HCEC 1CT (cell line): ENCODE measurements at regions not wholly inside any gene's neighbourhood (a gene's known extent, or its start where the extent isn't known, plus 50 kb on each side); places are given as distances from the start of the nearest gene placed in this dataset.
A peak's percentile ranks its signal among the peaks of the same experiment; 100 is the strongest.

ENCODE experiments used
- DNase-seq: peaks from one replicate; pipeline ENCODE4 v3.0.0-alpha.2; 2017

DNA sequence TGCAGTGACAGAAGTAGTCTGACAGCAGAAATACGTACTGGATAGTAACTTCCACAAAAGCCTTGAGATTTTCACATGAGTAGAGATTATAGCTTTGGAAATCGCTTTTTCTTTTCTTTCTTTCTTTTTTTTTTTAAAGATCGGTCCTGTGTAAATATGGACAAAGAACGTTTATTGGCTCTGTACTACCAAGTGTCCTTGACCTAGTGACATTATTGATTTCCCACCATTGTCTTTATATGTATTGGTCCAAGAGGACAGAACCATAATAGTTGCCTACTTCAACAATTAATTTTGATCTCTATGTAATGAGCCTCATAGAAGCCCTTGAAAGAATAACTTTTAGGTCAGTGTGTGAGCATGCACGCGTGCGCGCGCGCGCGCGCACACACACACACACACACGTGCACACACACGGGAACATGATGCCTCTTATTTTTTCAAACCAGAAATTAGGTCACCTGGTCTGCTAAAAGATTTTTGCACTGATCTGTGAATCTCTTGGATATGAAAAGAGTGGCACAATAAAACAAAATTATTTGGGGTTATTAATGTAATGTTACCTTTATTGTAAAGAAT is 516.8 kb downstream of the PSAT1 start:
- no peak for DNase-seq

DNA sequence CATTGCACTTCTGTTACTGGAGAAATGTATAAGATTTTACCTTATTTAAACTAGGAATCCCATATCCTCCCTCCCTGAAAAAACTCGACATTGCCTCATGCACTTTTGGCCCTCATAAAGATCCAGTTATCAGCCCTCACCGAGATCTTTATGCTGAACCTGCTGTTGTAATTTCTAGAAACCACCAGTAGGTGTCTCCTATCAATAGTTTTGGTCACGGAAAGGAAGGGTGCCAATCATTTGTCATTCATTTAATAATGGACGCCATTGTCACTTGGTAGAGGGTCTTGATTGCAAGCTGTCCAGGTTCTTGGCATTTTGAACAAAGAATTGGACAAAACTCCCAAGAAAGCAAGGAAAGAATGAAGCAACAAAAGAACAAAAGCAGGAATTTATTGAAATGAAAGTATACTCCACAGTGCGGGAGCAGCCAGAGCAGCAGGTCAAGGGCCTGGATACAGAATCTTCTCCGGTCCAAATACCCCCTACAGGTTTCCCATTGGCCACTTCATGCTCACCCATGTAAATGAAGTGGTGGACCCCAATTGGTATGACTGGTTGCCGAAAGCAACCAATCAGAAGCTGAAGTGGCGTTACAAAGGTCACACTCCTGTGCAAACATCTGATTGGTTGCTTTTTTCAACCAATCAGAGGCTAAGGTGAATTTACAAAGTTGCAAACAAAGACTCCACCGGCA is 524.3 kb downstream of the PSAT1 start:
- DNase-seq: peak; percentile 43

DNA sequence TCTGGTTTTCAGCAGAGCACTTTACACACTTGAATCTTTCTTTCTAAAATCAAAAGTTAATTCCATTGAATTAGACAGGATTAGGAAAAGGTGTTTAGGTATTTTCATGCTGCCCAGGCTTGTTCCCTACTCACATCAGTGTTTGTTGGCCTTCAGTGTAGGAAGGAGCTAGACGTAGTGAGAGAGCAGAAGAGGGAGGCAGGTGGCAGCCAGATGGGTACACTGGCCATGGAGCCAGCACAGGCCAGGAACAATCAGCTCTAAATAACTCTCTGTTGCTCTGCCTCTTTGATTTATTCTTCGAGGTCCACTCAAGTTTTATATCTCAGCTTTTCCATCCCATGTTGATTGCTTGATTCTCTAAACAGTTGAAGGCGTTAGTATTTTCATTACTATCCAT is 529.6 kb downstream of the PSAT1 start:
- DNase-seq: no peak

GRCh38 chr9:78828521-78828920 is 531.6 kb downstream of the PSAT1 start:
- DNase-seq: no peak

- no peak for DNase-seq
Observed at GRCh38 chr9:78830301-78830700, 533.4 kb downstream of the PSAT1 start.

DNA sequence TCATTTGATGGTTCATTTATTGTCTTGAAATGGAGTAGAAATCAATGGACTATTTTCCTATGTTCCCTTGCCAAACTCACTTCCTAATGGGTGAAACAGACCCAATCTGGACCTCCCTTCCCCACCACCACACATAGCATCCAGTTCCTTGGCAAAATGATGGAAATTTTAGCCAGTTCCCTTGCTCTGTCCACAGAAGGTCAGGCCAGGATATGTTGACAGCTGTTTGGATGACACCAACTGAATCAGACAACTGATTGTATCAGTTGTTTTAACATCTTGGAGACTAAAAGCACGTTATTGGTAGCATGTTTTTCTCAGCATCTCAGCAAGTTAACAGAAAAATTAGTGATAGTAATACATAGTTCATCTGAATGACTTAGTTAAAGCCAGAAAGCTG is 534.8 kb downstream of the PSAT1 start:
- no peak for DNase-seq

DNA sequence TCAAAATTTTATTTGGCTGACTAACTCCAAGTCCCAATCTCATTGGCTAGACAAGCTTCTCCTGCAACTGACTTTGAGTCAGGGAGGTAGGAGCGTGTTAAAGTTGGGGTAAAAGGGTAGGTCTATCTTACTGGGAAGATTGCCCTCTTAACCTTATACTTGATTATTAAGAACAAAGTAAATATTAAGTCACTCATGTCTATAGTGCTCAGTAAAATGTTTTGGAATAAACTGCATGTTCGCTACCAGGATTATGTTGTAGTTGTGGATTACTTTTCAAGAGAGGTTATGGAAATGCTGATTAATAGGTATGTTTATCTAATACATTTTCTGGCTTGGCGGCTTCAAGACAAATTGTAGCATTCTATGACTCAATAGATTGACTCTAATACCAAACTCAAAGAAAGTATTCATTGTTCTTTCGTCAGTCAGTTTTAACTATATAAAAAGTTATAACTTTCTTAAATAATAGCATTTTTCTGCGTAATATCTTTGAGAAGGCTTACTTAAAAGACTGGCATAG is 539.1 kb downstream of the PSAT1 start:
- DNase-seq: no peak

DNA sequence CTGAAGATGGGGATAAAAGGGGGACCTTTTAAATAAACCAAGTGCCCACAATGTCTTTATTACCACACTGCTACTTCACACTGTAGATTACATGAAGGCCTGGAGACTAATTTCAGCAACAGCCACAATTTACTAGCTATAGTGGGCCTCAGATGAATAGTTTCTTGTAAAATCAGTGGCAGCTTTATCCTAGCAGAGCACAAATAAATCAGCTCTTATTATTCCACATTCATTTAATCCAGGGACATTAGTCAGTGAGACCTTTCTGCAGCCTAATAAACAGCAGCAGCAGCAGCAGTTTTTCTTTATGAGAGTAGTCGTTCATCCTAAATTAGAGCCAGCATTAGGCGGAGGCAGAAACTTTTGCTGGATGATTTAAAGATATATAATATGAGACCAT is 542.3 kb downstream of the PSAT1 start:
- no peak for DNase-seq

DNA sequence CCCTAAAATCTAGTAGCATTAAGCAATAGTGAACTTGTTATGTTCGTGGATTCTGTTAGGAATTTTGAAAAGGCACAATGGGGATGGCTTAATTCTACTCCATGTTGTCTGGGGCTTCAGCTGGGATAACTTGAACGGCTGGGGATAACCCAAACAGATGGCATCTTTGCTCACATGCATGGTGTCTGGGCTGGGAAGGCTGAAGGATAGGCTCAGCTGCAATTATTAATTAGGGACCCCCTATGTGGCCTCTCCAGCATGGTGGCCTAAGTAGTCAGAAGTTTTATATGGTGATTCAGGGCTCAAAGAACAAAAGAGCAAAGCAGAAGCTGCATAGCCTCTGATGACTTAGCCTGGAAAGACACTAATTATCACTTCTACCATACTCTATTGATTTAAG is 551.1 kb downstream of the PSAT1 start:
- no peak for DNase-seq

- DNase-seq: peak; percentile 19
Observed at GRCh38 chr9:78856144-78856543, 559.2 kb downstream of the PSAT1 start.

- no peak for DNase-seq
Observed at GRCh38 chr9:78856781-78857180, 559.9 kb downstream of the PSAT1 start.

DNA sequence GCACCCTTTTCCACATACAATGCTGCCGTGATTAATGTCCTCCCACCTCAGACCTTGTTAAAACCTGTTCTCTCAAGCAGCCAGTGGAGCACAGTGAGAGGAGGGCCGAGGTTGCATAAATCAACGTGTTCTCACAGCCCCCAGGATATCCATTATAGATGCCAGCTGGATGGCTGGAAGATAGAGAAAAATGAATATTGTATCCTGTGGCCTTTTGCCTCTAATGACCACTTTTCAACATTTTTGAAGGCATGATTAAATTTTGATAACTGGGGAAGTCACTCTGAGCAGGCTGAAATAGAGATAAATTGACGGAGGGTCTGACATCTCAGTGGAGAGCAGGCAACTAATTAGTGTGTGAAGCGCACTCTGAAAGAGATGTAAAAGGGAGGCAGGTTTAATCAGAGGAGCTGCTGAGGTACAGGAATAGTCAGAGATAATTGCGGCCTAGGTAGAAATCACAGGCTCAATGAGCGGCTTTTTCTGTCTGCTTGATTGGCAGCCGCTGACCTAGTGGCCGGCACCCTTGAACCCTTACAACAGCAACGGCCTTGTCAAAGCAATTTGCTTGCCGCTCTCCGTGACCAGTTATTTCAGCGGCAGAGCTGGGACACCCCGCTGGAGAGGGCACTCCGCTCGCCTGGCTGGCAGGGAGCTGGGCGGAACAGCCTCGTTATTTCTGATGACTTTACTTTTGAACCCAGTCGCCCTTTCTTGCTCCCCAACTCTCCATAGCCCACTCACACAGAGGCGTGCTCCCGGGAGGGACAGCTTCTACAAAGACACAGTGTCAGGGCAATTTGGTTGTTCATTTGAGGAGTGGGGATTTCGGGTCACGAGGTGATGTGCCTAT is 560.7 kb downstream of the PSAT1 start:
- DNase-seq: no peak

- no peak for DNase-seq
Observed at GRCh38 chr9:78858266-78858665, 561.3 kb downstream of the PSAT1 start.

DNA sequence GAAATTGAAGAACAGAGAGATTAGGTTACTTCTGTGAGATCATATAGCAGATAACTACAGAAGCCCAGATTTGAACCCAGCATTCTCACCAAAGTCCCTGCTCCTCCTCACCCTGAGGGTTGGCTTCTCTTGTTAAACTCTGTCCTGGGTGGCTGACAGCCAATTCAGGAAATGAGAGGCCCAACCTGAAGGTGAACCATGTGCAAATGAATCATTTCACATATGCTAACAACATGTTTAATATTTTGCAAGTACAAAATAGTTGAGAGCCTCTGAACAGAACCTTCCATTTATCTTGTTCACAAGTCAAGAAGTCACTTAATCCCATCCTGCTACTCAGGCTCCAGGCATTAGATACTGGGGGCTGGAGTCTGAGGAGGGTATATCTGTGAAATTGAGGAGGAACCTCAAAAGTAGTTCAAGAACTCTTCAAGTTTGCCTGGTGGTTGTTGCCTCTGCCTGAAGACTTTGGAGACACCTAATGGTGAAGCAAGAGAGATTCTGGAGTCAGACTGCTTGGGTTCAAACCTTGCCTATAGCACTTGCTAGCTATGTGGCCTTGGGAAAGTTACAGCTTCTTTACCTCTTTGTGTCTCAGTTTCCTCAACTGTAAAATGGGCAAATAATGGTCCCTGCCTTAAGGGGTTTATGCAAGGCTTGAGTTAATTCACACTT is 564.0 kb downstream of the PSAT1 start:
- DNase-seq: peak; percentile 94

DNA sequence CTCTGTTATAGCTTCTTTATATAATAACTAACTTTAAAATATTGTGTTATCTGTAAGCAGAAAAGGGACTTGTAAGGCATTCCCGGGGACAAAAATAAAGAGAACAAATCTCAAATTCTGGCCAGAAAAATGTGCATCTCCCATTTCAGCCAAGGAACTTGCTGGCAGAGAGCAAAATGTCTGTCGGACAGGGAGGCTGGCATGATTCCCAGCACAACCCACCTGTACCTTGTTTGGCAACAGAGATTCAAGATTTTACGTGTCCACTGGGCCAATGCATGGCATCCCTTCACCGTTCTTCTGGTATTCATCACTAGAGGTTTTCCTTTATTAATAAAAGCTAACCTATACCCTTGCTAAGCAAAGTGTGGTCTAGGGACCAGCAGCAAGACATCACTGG is 566.6 kb downstream of the PSAT1 start:
- DNase-seq: no peak

GRCh38 chr9:78865737-78866136 is 568.8 kb downstream of the PSAT1 start:
- no peak for DNase-seq

DNA sequence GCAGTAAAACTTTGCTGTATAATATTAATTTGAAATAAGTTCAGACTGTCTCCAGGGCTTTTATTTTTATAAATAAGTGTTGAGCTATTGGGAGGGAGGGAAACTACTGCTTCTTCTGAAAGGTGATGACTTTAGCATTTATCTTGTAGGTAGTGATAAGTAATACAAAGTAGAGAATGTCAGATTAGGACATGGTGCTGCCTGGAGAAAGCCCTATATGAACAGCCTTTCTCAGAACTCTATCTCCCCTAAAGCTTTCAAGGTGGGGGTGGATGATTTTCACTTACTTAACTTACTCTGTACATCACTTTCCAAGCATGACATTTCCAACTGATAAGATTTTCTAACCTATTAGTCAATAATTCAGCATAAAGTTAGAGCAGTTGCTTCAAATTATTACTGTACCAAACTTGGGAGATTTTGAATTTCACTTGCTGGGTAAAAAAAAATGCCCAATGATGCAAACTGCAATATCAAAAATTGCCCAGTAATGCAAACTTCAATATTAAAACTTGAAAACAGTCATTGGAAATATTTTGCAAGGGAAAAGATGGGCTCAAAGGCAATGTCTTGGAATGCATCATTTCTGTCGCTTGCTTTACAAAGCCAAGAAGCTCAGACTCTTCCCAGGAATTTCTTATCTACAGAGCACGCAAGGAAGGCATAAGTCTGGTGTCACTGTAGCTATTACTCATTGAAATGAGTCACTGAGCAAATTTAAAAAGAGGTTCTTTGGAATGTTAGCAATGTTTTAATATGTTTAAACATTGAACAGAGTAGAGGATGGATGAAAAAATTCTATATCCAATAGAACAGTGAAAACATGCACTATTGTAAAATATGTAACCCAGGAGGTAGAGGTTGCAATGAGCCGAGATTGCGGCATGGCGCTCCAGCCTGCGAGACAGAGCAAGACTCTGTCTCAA is 569.5 kb downstream of the PSAT1 start:
- DNase-seq: peak; percentile 97

DNA sequence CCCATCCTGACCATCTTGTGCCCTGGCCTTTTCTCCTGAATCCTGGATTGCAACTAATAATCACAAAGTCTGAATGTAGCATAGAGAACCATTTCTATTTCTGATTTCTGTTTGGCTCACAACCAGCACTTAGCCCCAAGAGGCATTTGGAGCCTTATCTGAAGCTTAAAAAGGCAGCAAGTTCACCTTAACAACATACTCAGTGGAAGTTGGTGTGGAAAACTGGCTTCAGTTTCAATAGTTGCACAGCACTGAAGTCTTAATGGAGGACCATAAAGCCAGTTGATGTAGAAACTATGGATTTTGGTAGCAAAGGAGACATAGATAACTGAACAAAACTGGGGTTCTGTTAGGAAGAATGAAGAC is 574.1 kb downstream of the PSAT1 start:
- no peak for DNase-seq

- DNase-seq: peak; percentile 96
Observed at GRCh38 chr9:78871452-78872331, 574.8 kb downstream of the PSAT1 start.

- no peak for DNase-seq
Observed at GRCh38 chr9:78874061-78874460, 577.1 kb downstream of the PSAT1 start.
